Fibroblast of lung (primary cell): ENCODE measurements at regions not wholly inside any gene's neighbourhood (a gene's known extent, or its start where the extent isn't known, plus 50 kb on each side); places are given as distances from the start of the nearest gene placed in this dataset.

Experiments
- DNase-seq, 2 donors: peaks; one replicate each; pipeline versions ENCODE4 v3.0.0 to v3.0.0-alpha.2; 2010; ENCODE audit warnings: low read depth in 2 of 2
- H2AFZ ChIP-seq: 2 replicates; pipeline ENCODE4 v1.5.1; 2012; ENCODE audit warnings: low read length, control low read depth, inconsistent platforms
- H3K27ac ChIP-seq: 2 replicates; pipeline ENCODE4 v1.5.1; 2011; ENCODE audit warnings: low read length, control low read depth; ENCODE audit not compliant: insufficient read depth
- H3K27me3 ChIP-seq: 2 replicates; pipeline ENCODE4 v1.5.1; 2011; ENCODE audit warnings: mild to moderate bottlenecking, low read length; ENCODE audit not compliant: control insufficient read depth, insufficient read depth
- H3K36me3 ChIP-seq: 2 replicates; pipeline ENCODE4 v1.5.1; 2011; ENCODE audit warnings: low read length; ENCODE audit not compliant: control insufficient read depth, insufficient read depth
- H3K4me1 ChIP-seq: 2 replicates; pipeline ENCODE4 v1.5.1; 2011; ENCODE audit warnings: low read length; ENCODE audit not compliant: control insufficient read depth, insufficient read depth; ENCODE audit errors: extremely low read depth
- H3K4me2 ChIP-seq: 2 replicates; pipeline ENCODE4 v1.5.1; 2011; ENCODE audit warnings: low read length, control low read depth; ENCODE audit not compliant: insufficient read depth; ENCODE audit errors: extremely low read depth
- H3K4me3 ChIP-seq, 4 experiments: fragments of 200-600 bp in 1 of 4; sonication (generic) in 1 of 4; replicated peaks in 1 of 4; 2 replicates each; pipeline ENCODE4 v1.5.1; 2011 to 2016; ENCODE audit warnings: low read length in 4 of 4, low read depth in 3 of 4, mild to moderate bottlenecking in 3 of 4, control low read depth in 2 of 4, inconsistent platforms in 1 of 4, mixed read lengths in 1 of 4; ENCODE audit not compliant: insufficient read depth in 1 of 4; ENCODE audit errors: control extremely low read depth in 1 of 4
- H3K79me2 ChIP-seq: 2 replicates; pipeline ENCODE4 v1.5.1; 2012; ENCODE audit warnings: mild to moderate bottlenecking, low read length, inconsistent platforms; ENCODE audit not compliant: control insufficient read depth, insufficient read depth
- H3K9ac ChIP-seq: 2 replicates; pipeline ENCODE4 v1.5.1; 2011; ENCODE audit warnings: mild to moderate bottlenecking, low read length, control low read depth; ENCODE audit not compliant: insufficient read depth
- H3K9me3 ChIP-seq: 2 replicates; pipeline ENCODE4 v1.5.1; 2012; ENCODE audit warnings: low read depth, low read length; ENCODE audit not compliant: control insufficient read depth, insufficient read depth
- H4K20me1 ChIP-seq: 2 replicates; pipeline ENCODE4 v1.5.1; 2011; ENCODE audit warnings: low read length; ENCODE audit not compliant: control insufficient read depth, insufficient read depth; ENCODE audit errors: extremely low read depth
- CTCF ChIP-seq, 2 donors: IDR thresholded peaks in 1 of 2; conservative IDR thresholded peaks in 1 of 2; 1 replicate in 1 of 2; 2 replicates in 1 of 2; pipeline ENCODE4 v1.5.1; 2011 to 2012; ENCODE audit warnings: low read length in 2 of 2, control low read depth in 1 of 2, inconsistent platforms in 1 of 2, low read depth in 1 of 2, mild to moderate bottlenecking in 1 of 2
- EZH2 ChIP-seq: IDR thresholded peaks from 2 replicates; pipeline ENCODE4 v1.5.1; 2012; ENCODE audit warnings: low read length, control low read depth, mild to moderate bottlenecking; ENCODE audit errors: missing control alignments

- no peaks in the 10 kb centered on the region for H3K79me2 ChIP-seq
- no peaks in the 10 kb centered on the region for H3K4me1 ChIP-seq
- no peaks in the 10 kb centered on the region for H3K27me3 ChIP-seq
- no peak overlapping the region for H2AFZ ChIP-seq
- H3K36me3 ChIP-seq: no peaks in the 10 kb centered on the region
- no peak overlapping the region for H3K4me2 ChIP-seq
- DNase-seq: no peak
- no peak overlapping the region for H3K4me3 ChIP-seq
- no peak for TF ChIP-seq EZH2
- TF ChIP-seq CTCF (conservative IDR thresholded peaks at IDR 0.05 in 1 of 2, IDR thresholded peaks at IDR 0.05 in 1 of 2; ENCODE audit: low read depth in 1 of 2, low read length in 2 of 2): no peak
- no peaks in the 10 kb centered on the region for H3K9me3 ChIP-seq
- no peak overlapping the region for H3K27ac ChIP-seq
- no peaks in the 10 kb centered on the region for H4K20me1 ChIP-seq
- no peak overlapping the region for H3K9ac ChIP-seq
Measured at GRCh38 chr20:63105211-63106107, 98.7 kb upstream of the BHLHE23 start.

- Histone ChIP-seq H4K20me1 (no peaks in the 10 kb centered on the region), H3K9me3 (no peaks in the 10 kb centered on the region), H3K27ac (no peak overlapping the region), H3K4me1 (no peaks in the 10 kb centered on the region), H3K4me3 (no peak overlapping the region), H3K79me2 (no peaks in the 10 kb centered on the region), H3K4me2 (no peak overlapping the region), H3K27me3 (no peaks in the 10 kb centered on the region), H3K36me3 (no peaks in the 10 kb centered on the region), H3K9ac (no peak overlapping the region), H2AFZ (no peak overlapping the region)
- TF ChIP-seq EZH2: no peak
- TF ChIP-seq CTCF (conservative IDR thresholded peaks at IDR 0.05 in 1 of 2, IDR thresholded peaks at IDR 0.05 in 1 of 2; ENCODE audit: low read depth in 1 of 2, low read length in 2 of 2): no peak
- no peak for DNase-seq
Measured at GRCh38 chr20:63104312-63105181, 97.8 kb upstream of the BHLHE23 start.
